GM18511 (cell line): ENCODE measurements at regions not wholly inside any gene's neighbourhood (a gene's known extent, or its start where the extent isn't known, plus 50 kb on each side); places are given as distances from the start of the nearest gene placed in this dataset.

Experiments
- ATAC-seq: cut with Tn5 transposase; IDR thresholded peaks from one replicate; pipeline ENCODE4 v1.9.1; 2021; ENCODE audit warnings: mild to moderate bottlenecking, moderate library complexity; ENCODE audit not compliant: unreplicated experiment

- ATAC-seq, result no peak
Measured at GRCh38 chr3:72336821-72337479, 511.3 kb downstream of the SHQ1 start.

- no peak for ATAC-seq
Measured at GRCh38 chr3:72336114-72336651, 512.1 kb downstream of the SHQ1 start.

- no peak for ATAC-seq
Measured at GRCh38 chr3:72335458-72336095, 512.7 kb downstream of the SHQ1 start.

- no peak for ATAC-seq
Measured at GRCh38 chr3:72334681-72335457, 513.4 kb downstream of the SHQ1 start.

- ATAC-seq, result no peak
Measured at GRCh38 chr3:72332689-72333088, 515.6 kb downstream of the SHQ1 start.

GRCh38 chr3:72332036-72332435, 516.2 kb downstream of the SHQ1 start:
- ATAC-seq, result no peak

- no peak for ATAC-seq
Measured at GRCh38 chr3:72331076-72331475, 517.2 kb downstream of the SHQ1 start.

- ATAC-seq, result no peak
Measured at GRCh38 chr3:72329354-72329753, 518.9 kb downstream of the SHQ1 start.

- no peak for ATAC-seq
Measured at GRCh38 chr3:72328755-72329277, 519.4 kb downstream of the SHQ1 start.

GRCh38 chr3:72327008-72327407, 521.2 kb downstream of the SHQ1 start:
- no peak for ATAC-seq

- ATAC-seq, result no peak
Measured at GRCh38 chr3:72324253-72324811, 523.9 kb downstream of the SHQ1 start.

- no peak for ATAC-seq
Measured at GRCh38 chr3:72323773-72324172, 524.5 kb downstream of the SHQ1 start.

- ATAC-seq, result no peak
Measured at GRCh38 chr3:72322264-72322976, 525.8 kb downstream of the SHQ1 start.

- no peak for ATAC-seq
Measured at GRCh38 chr3:72320955-72321303, 527.3 kb downstream of the SHQ1 start.

- no peak for ATAC-seq
Measured at GRCh38 chr3:72320095-72320954, 527.9 kb downstream of the SHQ1 start.

- ATAC-seq, result no peak
Measured at GRCh38 chr3:72319194-72320094, 528.8 kb downstream of the SHQ1 start.

- no peak for ATAC-seq
Measured at GRCh38 chr3:72318504-72319193, 529.6 kb downstream of the SHQ1 start.

- no peak for ATAC-seq
Measured at GRCh38 chr3:72317491-72317890, 530.8 kb downstream of the SHQ1 start.
